Adipocyte (in vitro differentiated cells): ENCODE measurements at regions not wholly inside any gene's neighbourhood (a gene's known extent, or its start where the extent isn't known, plus 50 kb on each side); places are given as distances from the start of the nearest gene placed in this dataset.

Experiments
- DNase-seq: peaks from one replicate; pipeline ENCODE4 v3.0.0-alpha.2; 2015; ENCODE audit warnings: low read depth
- H3K27me3 ChIP-seq: replicated peaks from 2 replicates; pipeline ENCODE4 v1.7.0; 2013; ENCODE audit warnings: mild to moderate bottlenecking, low read length, moderate library complexity; ENCODE audit not compliant: control insufficient read depth, insufficient read depth
- H3K36me3 ChIP-seq: 2 replicates; pipeline ENCODE4 v1.7.0; 2013; ENCODE audit warnings: low read length, mild to moderate bottlenecking, moderate library complexity; ENCODE audit not compliant: control insufficient read depth, insufficient read depth, severe bottlenecking
- H3K4me1 ChIP-seq: 2 replicates; pipeline ENCODE4 v1.7.0; 2013; ENCODE audit warnings: mild to moderate bottlenecking, low read length, moderate library complexity; ENCODE audit not compliant: control insufficient read depth, insufficient read depth
- H3K4me3 ChIP-seq: 2 replicates; pipeline ENCODE4 v1.7.0; 2013; ENCODE audit warnings: mild to moderate bottlenecking, low read length, moderate library complexity
- H3K9ac ChIP-seq: 2 replicates; pipeline ENCODE4 v1.7.0; 2013; ENCODE audit warnings: mild to moderate bottlenecking, low read length, moderate library complexity
- H3K9me3 ChIP-seq: 2 replicates; pipeline ENCODE4 v1.7.0; 2013; ENCODE audit warnings: mild to moderate bottlenecking, low read length, moderate library complexity; ENCODE audit not compliant: control insufficient read depth

DNA sequence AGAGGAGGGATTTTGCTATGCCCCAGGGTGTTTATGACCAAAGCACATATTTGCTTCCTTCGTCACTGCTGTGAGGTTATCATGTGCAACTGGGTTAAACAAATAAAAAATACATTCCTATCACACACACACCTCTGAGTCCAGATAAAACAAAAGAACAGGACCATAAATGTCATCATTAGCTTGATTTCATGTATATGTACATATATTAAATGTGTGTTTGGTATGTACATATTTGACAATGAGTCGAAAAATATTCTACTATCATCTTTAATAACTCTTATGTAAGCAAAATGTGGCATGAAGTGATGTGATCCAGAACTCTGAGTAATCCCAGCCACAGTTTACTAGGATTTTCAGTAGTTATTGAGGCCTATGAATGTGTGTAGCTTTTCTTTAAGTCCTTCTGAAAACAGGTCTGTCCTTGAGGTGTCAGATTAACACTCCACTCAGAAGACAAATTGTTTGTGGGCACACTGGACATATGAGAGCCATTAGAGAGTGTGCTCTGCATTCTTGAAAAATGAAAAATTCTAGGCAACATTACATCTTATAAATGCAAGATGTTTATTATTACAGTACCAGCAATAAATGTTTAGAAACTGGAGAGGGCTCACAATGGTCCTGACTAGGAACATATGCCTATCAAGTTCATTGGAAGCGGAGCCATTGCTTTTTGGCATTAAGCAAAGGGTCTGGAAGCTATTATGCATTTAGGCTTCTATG lies 335.1 kb upstream of the SEMA3A start:
- DNase-seq = peak; percentile 57
- Histone ChIP-seq H3K36me3 (no peaks in the 10 kb centered on the region), H3K27me3 (no peaks in the 10 kb centered on the region), H3K4me3 (no peak overlapping the region), H3K4me1 (peaks cover 19% of the 10 kb centered on the region), H3K9me3 (no peaks in the 10 kb centered on the region), H3K9ac (peak overlapping the region; percentile 17)

DNA sequence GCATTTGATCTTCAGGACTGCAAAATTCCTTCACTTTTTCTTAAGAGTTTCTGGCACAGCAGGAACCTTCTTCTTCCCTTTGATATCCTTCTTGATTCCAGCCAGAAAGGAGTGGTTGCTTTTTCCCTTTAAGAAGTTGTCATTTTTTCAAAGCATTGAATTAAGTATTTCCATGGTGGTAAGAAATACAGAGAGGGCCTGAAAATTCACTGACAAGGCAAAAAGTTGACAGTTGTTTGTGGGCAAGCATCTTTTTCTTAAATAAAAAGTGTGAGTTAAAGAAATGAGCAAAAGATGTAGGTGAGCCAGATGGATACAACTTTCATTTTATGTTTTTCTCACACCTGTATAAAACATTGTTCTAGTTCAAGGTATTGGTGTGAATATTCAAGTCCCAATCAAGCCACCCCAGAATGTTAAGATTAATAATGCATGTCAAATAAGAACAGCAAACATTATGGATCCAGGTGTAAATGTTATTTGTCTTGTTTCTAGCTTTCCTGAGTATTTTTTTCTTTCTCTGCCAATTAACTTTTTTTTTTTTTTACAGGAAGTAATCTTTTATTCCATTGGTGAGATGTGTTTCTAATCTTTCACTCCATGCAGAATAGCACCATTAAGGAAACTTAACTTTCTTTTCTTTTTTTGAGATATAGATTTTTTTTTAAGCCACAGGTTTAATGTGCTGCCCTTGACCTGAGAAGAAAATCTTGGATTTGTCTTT lies 334.3 kb upstream of the SEMA3A start:
- Histone ChIP-seq H3K36me3 (no peaks in the 10 kb centered on the region), H3K4me1 (peaks cover 24% of the 10 kb centered on the region), H3K27me3 (no peaks in the 10 kb centered on the region), H3K9me3 (no peaks in the 10 kb centered on the region), H3K4me3 (no peak overlapping the region), H3K9ac (no peak overlapping the region)
- DNase-seq = no peak

DNA sequence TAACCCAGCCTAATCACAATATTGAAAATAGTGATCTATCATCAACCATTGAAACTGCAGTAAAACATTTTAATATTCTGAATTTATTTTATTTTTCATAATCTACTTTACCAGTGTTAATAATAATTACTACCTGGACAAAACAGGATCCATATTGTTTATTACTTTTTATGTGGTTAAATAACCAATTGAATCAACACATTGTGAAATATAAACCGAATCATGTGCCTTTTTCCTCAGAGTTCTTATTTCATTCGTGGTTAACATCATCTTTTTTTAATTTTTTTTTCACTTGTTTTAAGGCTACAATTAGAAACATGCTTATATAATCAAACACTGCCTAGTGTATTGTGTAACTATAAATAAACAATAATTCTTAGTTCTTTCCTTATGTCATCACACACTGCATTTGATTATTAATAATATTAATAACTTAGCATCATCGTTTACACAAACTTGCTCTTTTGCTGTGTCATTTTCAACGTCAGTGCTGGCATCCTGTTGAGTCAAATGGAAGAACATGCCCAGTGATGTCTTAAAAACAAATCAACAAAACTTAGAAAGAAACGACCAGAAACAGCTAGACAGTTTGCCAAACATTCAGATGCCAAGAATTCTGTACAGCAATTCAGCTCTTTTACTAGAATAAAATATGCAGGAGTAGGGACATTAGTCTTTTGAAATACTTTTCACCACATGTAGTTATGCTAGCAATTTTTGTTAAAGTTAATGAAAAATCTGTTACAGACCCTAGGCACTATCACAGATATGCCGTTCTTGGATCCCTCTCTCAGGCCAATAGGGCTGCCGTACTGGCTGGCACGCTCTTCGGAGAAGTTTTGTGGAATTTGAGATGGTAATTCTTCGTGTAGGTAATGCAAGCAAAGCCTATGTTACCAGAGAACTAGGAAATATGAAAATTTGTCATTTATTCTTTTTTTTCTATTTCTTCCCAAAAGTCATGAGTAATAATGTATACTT lies 330.4 kb upstream of the SEMA3A start:
- Histone ChIP-seq H3K4me3 (peak overlapping the region; percentile 57), H3K36me3 (no peaks in the 10 kb centered on the region), H3K27me3 (no peaks in the 10 kb centered on the region), H3K9ac (peak overlapping the region; percentile 28), H3K4me1 (peaks cover 24% of the 10 kb centered on the region), H3K9me3 (peaks cover 4% of the 10 kb centered on the region)
- DNase-seq = peak; percentile 80

DNA sequence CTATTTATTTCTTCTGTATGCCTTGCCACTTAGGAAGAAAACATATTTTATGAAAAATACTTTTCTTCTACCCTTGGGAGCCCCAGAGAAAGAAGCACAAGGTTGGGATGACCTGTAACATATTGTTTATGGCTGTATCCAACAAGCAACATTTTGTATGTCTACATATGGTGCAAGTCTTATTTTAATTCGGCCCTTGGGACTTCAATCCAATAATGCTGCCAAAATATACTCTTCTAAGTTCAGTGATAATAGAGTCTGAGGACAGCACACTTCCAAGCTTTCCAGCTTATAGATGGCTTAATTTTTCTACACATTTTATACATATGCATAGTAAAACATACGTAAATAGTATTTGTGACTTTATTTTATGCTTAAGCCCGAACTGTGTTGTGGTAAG lies 318.5 kb upstream of the SEMA3A start:
- Histone ChIP-seq H3K4me1 (peaks cover 35% of the 10 kb centered on the region), H3K4me3 (no peak overlapping the region), H3K36me3 (no peaks in the 10 kb centered on the region), H3K27me3 (no peaks in the 10 kb centered on the region), H3K9ac (no peak overlapping the region), H3K9me3 (no peaks in the 10 kb centered on the region)
- DNase-seq = no peak

DNA sequence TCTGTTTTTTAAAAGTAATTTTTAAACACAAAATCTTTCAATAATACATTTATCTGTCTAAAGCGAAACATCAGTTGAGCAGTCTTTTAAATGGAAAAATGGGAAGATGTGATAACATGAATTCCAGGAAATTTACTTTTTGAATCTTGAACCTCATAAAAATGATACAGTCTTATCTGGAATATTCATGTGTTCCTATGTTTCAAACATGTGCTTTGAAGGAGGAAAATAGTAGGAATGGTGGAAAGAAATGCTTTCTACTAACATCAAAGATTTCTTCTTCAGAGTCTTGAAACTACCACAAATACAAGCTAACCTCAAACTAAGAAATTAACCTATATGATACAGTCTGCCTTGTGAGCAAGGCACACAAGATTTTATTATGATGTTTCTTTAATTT lies 317.5 kb upstream of the SEMA3A start:
- Histone ChIP-seq H3K36me3 (no peaks in the 10 kb centered on the region), H3K4me1 (peaks cover 38% of the 10 kb centered on the region), H3K27me3 (no peaks in the 10 kb centered on the region), H3K4me3 (no peak overlapping the region), H3K9me3 (no peaks in the 10 kb centered on the region), H3K9ac (no peak overlapping the region)
- DNase-seq = no peak

DNA sequence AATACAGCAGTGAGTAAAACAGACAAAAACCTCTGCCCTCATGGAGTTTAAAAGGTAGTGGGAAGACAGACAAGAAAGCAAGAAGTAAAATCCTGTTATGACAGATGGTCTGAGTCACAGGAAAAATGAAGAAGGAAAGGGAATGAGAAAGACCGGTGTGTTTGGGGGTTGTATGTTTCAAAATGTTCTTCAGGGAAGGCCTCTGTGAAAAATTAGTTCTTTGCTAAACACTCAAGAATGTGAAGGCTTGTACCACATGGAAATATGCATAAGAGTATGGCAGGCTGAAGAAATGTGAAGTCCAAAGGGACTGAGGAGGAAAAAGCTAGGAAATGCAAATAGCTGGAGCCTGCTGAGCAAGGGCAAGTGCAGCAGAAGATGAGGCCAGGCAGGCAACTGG lies 315.9 kb upstream of the SEMA3A start:
- DNase-seq = peak; percentile 65
- Histone ChIP-seq H3K4me1 (peaks cover 46% of the 10 kb centered on the region), H3K9me3 (no peaks in the 10 kb centered on the region), H3K27me3 (no peaks in the 10 kb centered on the region), H3K36me3 (no peaks in the 10 kb centered on the region), H3K4me3 (no peak overlapping the region), H3K9ac (peak overlapping the region; percentile 22)

DNA sequence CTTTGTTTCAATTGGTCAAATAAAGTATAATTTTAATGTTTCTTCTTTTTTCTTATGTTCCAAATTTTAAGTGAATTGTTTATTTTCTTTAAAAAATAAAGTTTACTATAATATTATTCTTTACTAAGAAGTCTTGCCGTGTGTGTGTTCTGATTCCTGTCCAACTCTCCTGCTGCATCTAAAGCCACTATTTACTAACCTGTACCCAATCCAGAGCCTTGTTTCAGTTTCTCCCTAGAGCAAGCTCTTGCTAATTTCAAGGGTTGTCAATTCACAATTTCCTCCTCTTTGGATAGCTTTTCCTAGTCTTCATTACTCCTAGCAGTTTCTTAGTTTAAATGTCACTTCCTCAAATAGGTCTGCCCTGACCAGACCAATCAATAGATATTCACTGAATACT lies 314.9 kb upstream of the SEMA3A start:
- H3K27me3 ChIP-seq = no peaks in the 10 kb centered on the region

DNA sequence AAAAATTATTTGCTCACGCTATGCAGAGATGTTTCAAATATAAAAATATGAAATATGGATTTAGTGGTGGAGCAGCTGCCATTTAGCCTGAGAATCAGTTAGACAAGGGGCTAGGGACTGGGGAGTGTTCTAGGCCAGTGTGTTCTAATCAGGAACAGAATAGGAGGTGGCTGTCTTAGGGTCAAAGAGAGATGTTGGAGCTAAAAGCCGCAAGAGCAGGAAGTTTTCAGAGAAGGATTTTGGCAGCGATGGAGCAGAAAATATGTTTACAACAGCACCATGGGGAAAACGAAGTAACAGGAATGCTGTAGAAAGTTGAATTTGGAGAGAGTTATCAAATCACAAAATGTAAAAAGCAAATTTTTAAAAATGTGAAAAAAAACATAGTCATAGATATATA lies 314.0 kb upstream of the SEMA3A start:
- DNase-seq = no peak
- Histone ChIP-seq H3K9me3 (no peaks in the 10 kb centered on the region), H3K4me1 (peaks cover 46% of the 10 kb centered on the region), H3K36me3 (no peaks in the 10 kb centered on the region), H3K27me3 (no peaks in the 10 kb centered on the region), H3K4me3 (no peak overlapping the region), H3K9ac (peak overlapping the region; percentile 64)

More for the DNA sequence above, 314.9 kb upstream of the SEMA3A start:
- no peak for DNase-seq
- Histone ChIP-seq H3K4me3 (no peak overlapping the region), H3K9me3 (no peaks in the 10 kb centered on the region), H3K4me1 (peaks cover 46% of the 10 kb centered on the region), H3K36me3 (no peaks in the 10 kb centered on the region), H3K9ac (peak overlapping the region; percentile 22)

DNA sequence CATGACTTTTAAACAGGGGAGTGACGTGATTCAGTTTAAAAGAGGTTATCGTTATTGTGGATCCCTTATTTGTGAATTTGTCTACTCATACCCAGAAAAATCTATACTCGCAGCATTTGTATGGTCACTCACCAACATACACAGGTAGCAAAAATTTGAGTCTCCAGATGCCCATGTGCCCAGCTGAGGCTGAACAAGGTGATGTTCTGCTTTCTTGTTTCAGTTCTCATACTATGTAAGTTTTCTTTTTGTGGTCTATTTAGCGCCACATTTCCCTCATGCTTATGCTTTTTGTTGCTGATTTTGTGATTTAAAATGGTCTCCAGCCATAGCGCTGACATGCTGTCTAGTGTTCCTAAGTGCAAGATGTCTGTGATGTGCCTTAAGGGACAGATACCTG lies 312.9 kb upstream of the SEMA3A start:
- no peak for DNase-seq
- Histone ChIP-seq H3K4me3 (no peak overlapping the region), H3K4me1 (peaks cover 47% of the 10 kb centered on the region), H3K9ac (no peak overlapping the region), H3K9me3 (no peaks in the 10 kb centered on the region), H3K27me3 (no peaks in the 10 kb centered on the region), H3K36me3 (no peaks in the 10 kb centered on the region)

DNA sequence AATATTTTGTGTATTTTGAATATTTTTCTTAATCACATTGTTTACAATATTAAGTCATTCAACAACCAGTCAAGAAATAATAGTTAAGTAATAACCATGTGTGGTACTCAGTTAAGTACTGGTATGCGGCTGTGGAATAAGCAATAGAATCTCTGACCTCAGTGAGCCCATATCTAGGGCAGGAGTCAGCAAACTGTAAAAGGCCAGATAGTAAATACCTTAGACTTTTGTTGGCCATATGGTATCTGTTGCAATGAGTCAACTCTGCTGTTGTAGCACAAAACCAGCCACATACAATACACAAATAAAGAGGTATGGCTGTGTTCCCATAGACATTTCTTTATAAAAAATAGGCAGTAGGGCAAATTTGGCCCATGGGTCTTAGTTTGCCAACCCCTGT lies 311.6 kb upstream of the SEMA3A start:
- no peaks in the 10 kb centered on the region for H3K36me3 ChIP-seq
- H3K9ac ChIP-seq = no peak overlapping the region
- no peaks in the 10 kb centered on the region for H3K27me3 ChIP-seq
- no peaks in the 10 kb centered on the region for H3K9me3 ChIP-seq
- DNase-seq = no peak
- peaks cover 56% of the 10 kb centered on the region for H3K4me1 ChIP-seq
- no peak overlapping the region for H3K4me3 ChIP-seq

DNA sequence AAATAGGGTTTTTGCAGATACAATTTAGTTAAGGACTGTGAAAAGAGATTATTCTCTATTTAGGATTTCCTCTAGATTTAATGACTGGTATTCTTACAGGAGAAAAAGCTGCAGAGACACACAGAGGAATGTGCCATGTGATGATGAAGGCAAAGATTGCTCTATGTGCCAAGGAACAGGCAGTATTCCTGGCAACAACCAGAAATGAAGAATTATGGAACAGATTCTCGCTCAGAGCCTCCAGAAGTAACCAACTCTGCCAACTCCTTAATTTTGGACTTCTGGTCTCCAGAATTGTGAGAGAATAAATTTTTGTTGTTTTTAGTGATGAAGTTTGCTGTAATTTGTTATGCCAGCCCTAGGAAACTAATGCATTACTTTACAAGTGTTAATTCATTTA lies 307.6 kb upstream of the SEMA3A start:
- H3K4me1 ChIP-seq = peaks cover 31% of the 10 kb centered on the region
- peak overlapping the region; percentile 2 for H3K4me3 ChIP-seq
- no peak for DNase-seq
- H3K9me3 ChIP-seq = no peaks in the 10 kb centered on the region
- no peaks in the 10 kb centered on the region for H3K27me3 ChIP-seq
- no peaks in the 10 kb centered on the region for H3K36me3 ChIP-seq
- no peak overlapping the region for H3K9ac ChIP-seq
